K562 (cell line): ENCODE measurements at regions not wholly inside any gene's neighbourhood (a gene's known extent, or its start where the extent isn't known, plus 50 kb on each side); places are given as distances from the start of the nearest gene placed in this dataset.
A peak's percentile ranks its signal among the peaks of the same experiment; 100 is the strongest.

Experiments used
- CCAR2 ChIP-seq: fragments of 200-400 bp; formaldehyde crosslinking; IDR thresholded peaks from 2 replicates; pipeline ENCODE4 v1.6.1; 2017; ENCODE audit warnings: mild to moderate bottlenecking, low read depth, low read length
- ETV5 ChIP-seq: sonication (generic); formaldehyde crosslinking; IDR thresholded peaks from 2 replicates; pipeline ENCODE4 v1.4.0; 2020; ENCODE audit warnings: low read depth, mild to moderate bottlenecking, missing genetic modification reagents
- RCOR1 ChIP-seq, 2 experiments: IDR thresholded peaks; 2 replicates each; pipeline ENCODE4 v1.6.1; 2012; ENCODE audit warnings: low read depth in 2 of 2, low read length in 2 of 2, borderline replicate concordance in 1 of 2, improper control_type of control experiment in 1 of 2
- SIN3B ChIP-seq: fragments of 450-650 bp; IDR thresholded peaks from 2 replicates; pipeline ENCODE4 v1.6.1; 2017; ENCODE audit warnings: low read depth, mild to moderate bottlenecking, moderate library complexity
- ZNF324 ChIP-seq: fragments of 250-450 bp; sonication (Bioruptor Pico); IDR thresholded peaks from 2 replicates; pipeline ENCODE4 v1.4.0; 2020; ENCODE audit warnings: mild to moderate bottlenecking
- ZNF75A ChIP-seq: fragments of 450-650 bp; formaldehyde crosslinking; IDR thresholded peaks from 2 replicates; pipeline ENCODE4 v1.4.0; 2020; ENCODE audit warnings: mild to moderate bottlenecking
- ZSCAN32 ChIP-seq: fragments of 450-650 bp; formaldehyde crosslinking; IDR thresholded peaks from 2 replicates; pipeline ENCODE4 v1.4.0; 2020; ENCODE audit warnings: mild to moderate bottlenecking, moderate library complexity
- TF ChIP-seq, protein P1 (sequence below): fragments of 150-350 bp; IDR thresholded peaks from 2 replicates; pipeline ENCODE4 v1.6.1; 2014; ENCODE audit warnings: low read depth, mild to moderate bottlenecking, low read length, borderline replicate concordance
- TF ChIP-seq, protein P2 (sequence below): fragments of 450-650 bp; IDR thresholded peaks from 2 replicates; pipeline ENCODE4 v1.6.1; 2016; ENCODE audit warnings: antibody characterized with exemption
- TF ChIP-seq, protein P3 (sequence below): sonication (generic); formaldehyde crosslinking; IDR thresholded peaks from 2 replicates; pipeline ENCODE4 v1.8.0; 2023; ENCODE audit warnings: missing genetic modification reagents, mild to moderate bottlenecking, borderline replicate concordance
- TF ChIP-seq, protein P4 (sequence below): fragments of 250-450 bp; sonication (Bioruptor Pico); IDR thresholded peaks from 2 replicates; pipeline ENCODE4 v1.8.0; 2021; ENCODE audit warnings: mild to moderate bottlenecking, moderate library complexity

DNA sequence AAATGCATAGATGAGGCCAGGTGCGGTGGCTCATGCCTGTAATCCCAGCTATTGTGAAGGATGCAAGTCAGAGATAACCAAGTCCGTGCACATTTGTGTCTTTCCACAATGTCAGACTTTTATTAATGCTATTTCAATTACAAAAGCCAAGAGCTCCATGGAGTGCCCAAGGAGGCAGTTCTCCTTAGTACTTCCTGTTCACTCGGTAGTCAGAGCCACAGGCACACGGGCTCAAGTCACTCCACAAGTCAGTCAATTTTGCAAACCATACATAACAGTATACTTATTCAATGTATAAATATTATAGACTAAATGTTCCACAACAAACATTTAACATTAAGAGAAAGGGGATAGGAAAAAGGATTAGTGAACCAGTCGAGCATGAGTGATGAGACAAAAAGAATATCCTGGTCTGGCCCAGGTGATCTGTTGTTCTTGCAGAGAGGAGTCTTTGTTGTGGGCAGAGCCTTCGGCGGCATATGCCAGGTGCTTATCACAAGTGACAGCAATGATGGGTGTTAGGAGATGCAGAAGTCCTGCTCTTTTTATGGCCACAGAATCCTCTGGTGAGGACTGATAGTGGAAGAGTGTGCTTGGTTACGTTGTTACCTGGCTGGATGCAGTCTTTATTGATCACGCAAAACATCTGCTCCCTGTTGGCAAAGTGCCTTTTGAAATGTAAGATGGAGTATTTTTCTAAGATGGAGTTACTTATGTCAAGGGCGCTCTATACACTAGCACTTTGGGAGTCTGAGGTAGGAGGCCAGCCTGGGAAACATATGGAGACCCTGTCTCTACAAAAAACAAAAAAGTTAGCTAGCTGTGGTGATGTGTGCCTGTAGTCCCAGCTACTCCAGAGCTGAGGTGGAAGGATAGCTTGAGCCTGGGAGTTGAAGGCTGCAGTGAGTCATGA lies 167.0 kb upstream of the FBXL17 start (continued):
- TF ChIP-seq, protein P1, sequence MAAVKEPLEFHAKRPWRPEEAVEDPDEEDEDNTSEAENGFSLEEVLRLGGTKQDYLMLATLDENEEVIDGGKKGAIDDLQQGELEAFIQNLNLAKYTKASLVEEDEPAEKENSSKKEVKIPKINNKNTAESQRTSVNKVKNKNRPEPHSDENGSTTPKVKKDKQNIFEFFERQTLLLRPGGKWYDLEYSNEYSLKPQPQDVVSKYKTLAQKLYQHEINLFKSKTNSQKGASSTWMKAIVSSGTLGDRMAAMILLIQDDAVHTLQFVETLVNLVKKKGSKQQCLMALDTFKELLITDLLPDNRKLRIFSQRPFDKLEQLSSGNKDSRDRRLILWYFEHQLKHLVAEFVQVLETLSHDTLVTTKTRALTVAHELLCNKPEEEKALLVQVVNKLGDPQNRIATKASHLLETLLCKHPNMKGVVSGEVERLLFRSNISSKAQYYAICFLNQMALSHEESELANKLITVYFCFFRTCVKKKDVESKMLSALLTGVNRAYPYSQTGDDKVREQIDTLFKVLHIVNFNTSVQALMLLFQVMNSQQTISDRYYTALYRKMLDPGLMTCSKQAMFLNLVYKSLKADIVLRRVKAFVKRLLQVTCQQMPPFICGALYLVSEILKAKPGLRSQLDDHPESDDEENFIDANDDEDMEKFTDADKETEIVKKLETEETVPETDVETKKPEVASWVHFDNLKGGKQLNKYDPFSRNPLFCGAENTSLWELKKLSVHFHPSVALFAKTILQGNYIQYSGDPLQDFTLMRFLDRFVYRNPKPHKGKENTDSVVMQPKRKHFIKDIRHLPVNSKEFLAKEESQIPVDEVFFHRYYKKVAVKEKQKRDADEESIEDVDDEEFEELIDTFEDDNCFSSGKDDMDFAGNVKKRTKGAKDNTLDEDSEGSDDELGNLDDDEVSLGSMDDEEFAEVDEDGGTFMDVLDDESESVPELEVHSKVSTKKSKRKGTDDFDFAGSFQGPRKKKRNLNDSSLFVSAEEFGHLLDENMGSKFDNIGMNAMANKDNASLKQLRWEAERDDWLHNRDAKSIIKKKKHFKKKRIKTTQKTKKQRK: no peak
- TF ChIP-seq, protein P2, sequence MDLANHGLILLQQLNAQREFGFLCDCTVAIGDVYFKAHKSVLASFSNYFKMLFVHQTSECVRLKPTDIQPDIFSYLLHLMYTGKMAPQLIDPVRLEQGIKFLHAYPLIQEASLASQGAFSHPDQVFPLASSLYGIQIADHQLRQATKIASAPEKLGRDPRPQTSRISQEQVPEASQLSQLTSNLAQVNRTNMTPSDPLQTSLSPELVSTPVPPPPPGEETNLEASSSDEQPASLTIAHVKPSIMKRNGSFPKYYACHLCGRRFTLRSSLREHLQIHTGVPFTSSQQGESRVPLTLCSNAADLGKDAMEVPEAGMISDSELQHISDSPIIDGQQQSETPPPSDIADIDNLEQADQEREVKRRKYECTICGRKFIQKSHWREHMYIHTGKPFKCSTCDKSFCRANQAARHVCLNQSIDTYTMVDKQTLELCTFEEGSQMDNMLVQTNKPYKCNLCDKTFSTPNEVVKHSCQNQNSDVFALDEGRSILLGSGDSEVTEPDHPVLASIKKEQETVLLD: no peak
- TF ChIP-seq CCAR2 (no peak), RCOR1 (IDR thresholded peaks at IDR 0.05; ENCODE audit: borderline replicate concordance in 1 of 2, low read depth in 2 of 2, low read length in 2 of 2) (peak in 1 of 2 experiments; percentile 27; a peak in 2 of 4 replicates), SIN3B (no peak), ZSCAN32 (CRISPR knock-in tag) (peak; percentile 36; the same call in 1 of the 2 replicates), ZNF324 (CRISPR knock-in tag) (peak; percentile 74), ZNF75A (CRISPR knock-in tag) (no peak), ETV5 (CRISPR knock-in tag) (0 out of 2 replicates have a peak, but pooled peaks have one; percentile 23)
- TF ChIP-seq, protein P3, sequence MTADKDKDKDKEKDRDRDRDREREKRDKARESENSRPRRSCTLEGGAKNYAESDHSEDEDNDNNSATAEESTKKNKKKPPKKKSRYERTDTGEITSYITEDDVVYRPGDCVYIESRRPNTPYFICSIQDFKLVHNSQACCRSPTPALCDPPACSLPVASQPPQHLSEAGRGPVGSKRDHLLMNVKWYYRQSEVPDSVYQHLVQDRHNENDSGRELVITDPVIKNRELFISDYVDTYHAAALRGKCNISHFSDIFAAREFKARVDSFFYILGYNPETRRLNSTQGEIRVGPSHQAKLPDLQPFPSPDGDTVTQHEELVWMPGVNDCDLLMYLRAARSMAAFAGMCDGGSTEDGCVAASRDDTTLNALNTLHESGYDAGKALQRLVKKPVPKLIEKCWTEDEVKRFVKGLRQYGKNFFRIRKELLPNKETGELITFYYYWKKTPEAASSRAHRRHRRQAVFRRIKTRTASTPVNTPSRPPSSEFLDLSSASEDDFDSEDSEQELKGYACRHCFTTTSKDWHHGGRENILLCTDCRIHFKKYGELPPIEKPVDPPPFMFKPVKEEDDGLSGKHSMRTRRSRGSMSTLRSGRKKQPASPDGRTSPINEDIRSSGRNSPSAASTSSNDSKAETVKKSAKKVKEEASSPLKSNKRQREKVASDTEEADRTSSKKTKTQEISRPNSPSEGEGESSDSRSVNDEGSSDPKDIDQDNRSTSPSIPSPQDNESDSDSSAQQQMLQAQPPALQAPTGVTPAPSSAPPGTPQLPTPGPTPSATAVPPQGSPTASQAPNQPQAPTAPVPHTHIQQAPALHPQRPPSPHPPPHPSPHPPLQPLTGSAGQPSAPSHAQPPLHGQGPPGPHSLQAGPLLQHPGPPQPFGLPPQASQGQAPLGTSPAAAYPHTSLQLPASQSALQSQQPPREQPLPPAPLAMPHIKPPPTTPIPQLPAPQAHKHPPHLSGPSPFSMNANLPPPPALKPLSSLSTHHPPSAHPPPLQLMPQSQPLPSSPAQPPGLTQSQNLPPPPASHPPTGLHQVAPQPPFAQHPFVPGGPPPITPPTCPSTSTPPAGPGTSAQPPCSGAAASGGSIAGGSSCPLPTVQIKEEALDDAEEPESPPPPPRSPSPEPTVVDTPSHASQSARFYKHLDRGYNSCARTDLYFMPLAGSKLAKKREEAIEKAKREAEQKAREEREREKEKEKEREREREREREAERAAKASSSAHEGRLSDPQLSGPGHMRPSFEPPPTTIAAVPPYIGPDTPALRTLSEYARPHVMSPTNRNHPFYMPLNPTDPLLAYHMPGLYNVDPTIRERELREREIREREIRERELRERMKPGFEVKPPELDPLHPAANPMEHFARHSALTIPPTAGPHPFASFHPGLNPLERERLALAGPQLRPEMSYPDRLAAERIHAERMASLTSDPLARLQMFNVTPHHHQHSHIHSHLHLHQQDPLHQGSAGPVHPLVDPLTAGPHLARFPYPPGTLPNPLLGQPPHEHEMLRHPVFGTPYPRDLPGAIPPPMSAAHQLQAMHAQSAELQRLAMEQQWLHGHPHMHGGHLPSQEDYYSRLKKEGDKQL (CRISPR knock-in tag): no peak
- TF ChIP-seq, protein P4, sequence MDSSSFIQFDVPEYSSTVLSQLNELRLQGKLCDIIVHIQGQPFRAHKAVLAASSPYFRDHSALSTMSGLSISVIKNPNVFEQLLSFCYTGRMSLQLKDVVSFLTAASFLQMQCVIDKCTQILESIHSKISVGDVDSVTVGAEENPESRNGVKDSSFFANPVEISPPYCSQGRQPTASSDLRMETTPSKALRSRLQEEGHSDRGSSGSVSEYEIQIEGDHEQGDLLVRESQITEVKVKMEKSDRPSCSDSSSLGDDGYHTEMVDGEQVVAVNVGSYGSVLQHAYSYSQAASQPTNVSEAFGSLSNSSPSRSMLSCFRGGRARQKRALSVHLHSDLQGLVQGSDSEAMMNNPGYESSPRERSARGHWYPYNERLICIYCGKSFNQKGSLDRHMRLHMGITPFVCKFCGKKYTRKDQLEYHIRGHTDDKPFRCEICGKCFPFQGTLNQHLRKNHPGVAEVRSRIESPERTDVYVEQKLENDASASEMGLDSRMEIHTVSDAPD: peak; percentile 68; the same call in 1 of the 2 replicates
